ENCODE measurements at regions not wholly inside any gene's neighbourhood (a gene's known extent, or its start where the extent isn't known, plus 50 kb on each side); places are given as distances from the start of the nearest gene placed in this dataset.

GRCh38 chr7:12911053-12911452 lies 223.6 kb downstream of the ARL4A start:
- H3K27ac ChIP-seq (ENCODE audit: low read length), result no peak overlapping the region
- H3K4me1 ChIP-seq (ENCODE audit: low read length), result peaks cover 6% of the 10 kb centered on the region; the same call in 1 of the 2 replicates
- H2AFZ ChIP-seq (ENCODE audit: low read depth, low read length), result no peak overlapping the region
- H3K27me3 ChIP-seq (ENCODE audit: low read depth, low read length), result no peaks in the 10 kb centered on the region
- H3K9me3 ChIP-seq (ENCODE audit: insufficient read depth, low read length), result no peaks in the 10 kb centered on the region
- no peak for TF ChIP-seq CTCF (IDR thresholded peaks at IDR 0.05; ENCODE audit: low read depth, low read length)
- TF ChIP-seq EZH2phosphoT487 (IDR thresholded peaks at IDR 0.05; ENCODE audit: low read depth), result no peak
- no peak overlapping the region for H3K4me3 ChIP-seq (ENCODE audit: low read length)
- no peaks in the 10 kb centered on the region for H3K79me2 ChIP-seq (ENCODE audit: low read length)
- H4K20me1 ChIP-seq (ENCODE audit: insufficient read depth, low read length), result no peaks in the 10 kb centered on the region
- no peak overlapping the region for H3K9ac ChIP-seq (ENCODE audit: low read length)
- no peaks in the 10 kb centered on the region for H3K36me3 ChIP-seq (replicated peaks; ENCODE audit: low read depth, low read length)
- H3K4me2 ChIP-seq (ENCODE audit: low read length), result no peak overlapping the region

GRCh38 chr7:12913002-12913401 lies 225.6 kb downstream of the ARL4A start:
- no peaks in the 10 kb centered on the region for H3K27me3 ChIP-seq (ENCODE audit: low read depth, low read length)
- H3K9ac ChIP-seq (ENCODE audit: low read length), result no peak overlapping the region
- H3K4me2 ChIP-seq (ENCODE audit: low read length), result no peak overlapping the region
- H2AFZ ChIP-seq (ENCODE audit: low read depth, low read length), result no peak overlapping the region
- no peak overlapping the region for H3K27ac ChIP-seq (ENCODE audit: low read length)
- H3K79me2 ChIP-seq (ENCODE audit: low read length), result no peaks in the 10 kb centered on the region
- no peaks in the 10 kb centered on the region for H3K36me3 ChIP-seq (replicated peaks; ENCODE audit: low read depth, low read length)
- no peaks in the 10 kb centered on the region for H3K4me1 ChIP-seq (ENCODE audit: low read length)
- no peaks in the 10 kb centered on the region for H3K9me3 ChIP-seq (ENCODE audit: insufficient read depth, low read length)
- TF ChIP-seq EZH2phosphoT487 (IDR thresholded peaks at IDR 0.05; ENCODE audit: low read depth), result no peak
- TF ChIP-seq CTCF (IDR thresholded peaks at IDR 0.05; ENCODE audit: low read depth, low read length), result no peak
- H3K4me3 ChIP-seq (ENCODE audit: low read length), result no peak overlapping the region
- no peaks in the 10 kb centered on the region for H4K20me1 ChIP-seq (ENCODE audit: insufficient read depth, low read length)

GRCh38 chr7:12917801-12918200 lies 230.4 kb downstream of the ARL4A start:
- Histone ChIP-seq H3K27me3 (ENCODE audit: low read depth, low read length) (no peaks in the 10 kb centered on the region), H3K9me3 (ENCODE audit: insufficient read depth, low read length) (no peaks in the 10 kb centered on the region), H2AFZ (ENCODE audit: low read depth, low read length) (no peak overlapping the region)

GRCh38 chr7:12921751-12922345 lies 234.4 kb downstream of the ARL4A start:
- Histone ChIP-seq H3K4me2 (ENCODE audit: low read length) (no peak overlapping the region), H3K4me3 (ENCODE audit: low read length) (no peak overlapping the region), H3K4me1 (ENCODE audit: low read length) (no peaks in the 10 kb centered on the region), H3K9ac (ENCODE audit: low read length) (no peak overlapping the region), H3K79me2 (ENCODE audit: low read length) (no peaks in the 10 kb centered on the region), H3K27me3 (ENCODE audit: low read depth, low read length) (no peaks in the 10 kb centered on the region), H3K27ac (ENCODE audit: low read length) (no peak overlapping the region), H3K36me3 (replicated peaks; ENCODE audit: low read depth, low read length) (no peaks in the 10 kb centered on the region), H4K20me1 (ENCODE audit: insufficient read depth, low read length) (no peaks in the 10 kb centered on the region), H2AFZ (ENCODE audit: low read depth, low read length) (no peak overlapping the region), H3K9me3 (ENCODE audit: insufficient read depth, low read length) (no peaks in the 10 kb centered on the region)
- TF ChIP-seq CTCF (IDR thresholded peaks at IDR 0.05; ENCODE audit: low read depth, low read length) (no peak), EZH2phosphoT487 (IDR thresholded peaks at IDR 0.05; ENCODE audit: low read depth) (no peak)

More at GRCh38 chr7:12917801-12918200, 230.4 kb downstream of the ARL4A start:
- H4K20me1 ChIP-seq (ENCODE audit: insufficient read depth, low read length), result no peaks in the 10 kb centered on the region
- no peak overlapping the region for H3K27ac ChIP-seq (ENCODE audit: low read length)
- no peaks in the 10 kb centered on the region for H3K4me1 ChIP-seq (ENCODE audit: low read length)
- TF ChIP-seq CTCF (IDR thresholded peaks at IDR 0.05; ENCODE audit: low read depth, low read length) (no peak), EZH2phosphoT487 (IDR thresholded peaks at IDR 0.05; ENCODE audit: low read depth) (no peak)
- no peak overlapping the region for H3K4me3 ChIP-seq (ENCODE audit: low read length)
- no peak overlapping the region for H3K4me2 ChIP-seq (ENCODE audit: low read length)
- H3K9ac ChIP-seq (ENCODE audit: low read length), result no peak overlapping the region
- no peaks in the 10 kb centered on the region for H3K79me2 ChIP-seq (ENCODE audit: low read length)
- no peaks in the 10 kb centered on the region for H3K36me3 ChIP-seq (replicated peaks; ENCODE audit: low read depth, low read length)

Data from OCI-LY3 (cell line).